Parathyroid adenoma (tissue), 2 donors: ENCODE measurements at regions not wholly inside any gene's neighbourhood (a gene's known extent, or its start where the extent isn't known, plus 50 kb on each side); places are given as distances from the start of the nearest gene placed in this dataset.

Experiments used
- H2AFZ ChIP-seq: fragments of 300-600 bp; sonication (generic); one replicate; pipeline ENCODE4 v1.7.0; 2017; ENCODE audit warnings: antibody characterized with exemption, mild to moderate bottlenecking
- H3K27ac ChIP-seq: fragments of 300-600 bp; sonication (generic); one replicate; pipeline ENCODE4 v1.7.0; 2017
- H3K27me3 ChIP-seq: fragments of 300-600 bp; sonication (generic); one replicate; pipeline ENCODE4 v1.7.0; 2017; ENCODE audit warnings: low read length; ENCODE audit not compliant: control insufficient read depth, insufficient read depth
- H3K36me3 ChIP-seq: fragments of 300-600 bp; sonication (generic); one replicate; pipeline ENCODE4 v1.7.0; 2017; ENCODE audit warnings: low read length; ENCODE audit not compliant: control insufficient read depth, insufficient read depth
- H3K4me1 ChIP-seq: fragments of 300-600 bp; sonication (generic); one replicate; pipeline ENCODE4 v1.7.0; 2017; ENCODE audit warnings: control low read depth
- H3K4me2 ChIP-seq: fragments of 300-600 bp; sonication (generic); one replicate; pipeline ENCODE4 v1.7.0; 2017; ENCODE audit warnings: low read length
- H3K4me3 ChIP-seq: fragments of 300-600 bp; sonication (generic); one replicate; pipeline ENCODE4 v1.7.0; 2017; ENCODE audit warnings: low read depth, low read length
- H3K79me2 ChIP-seq: fragments of 300-600 bp; sonication (generic); one replicate; pipeline ENCODE4 v1.7.0; 2017; ENCODE audit warnings: control low read depth
- H3K9ac ChIP-seq: fragments of 300-600 bp; sonication (generic); one replicate; pipeline ENCODE4 v1.7.0; 2017; ENCODE audit warnings: mild to moderate bottlenecking
- H3K9me3 ChIP-seq: fragments of 300-600 bp; sonication (generic); one replicate; pipeline ENCODE4 v1.7.0; 2017; ENCODE audit warnings: low read length; ENCODE audit not compliant: control insufficient read depth
- CTCF ChIP-seq: fragments of 300-600 bp; sonication (generic); IDR thresholded peaks from one replicate; pipeline ENCODE4 v1.7.0; 2017; ENCODE audit warnings: antibody characterized with exemption, mild to moderate bottlenecking
- donor health status: primary hyperparathyroidism.

DNA sequence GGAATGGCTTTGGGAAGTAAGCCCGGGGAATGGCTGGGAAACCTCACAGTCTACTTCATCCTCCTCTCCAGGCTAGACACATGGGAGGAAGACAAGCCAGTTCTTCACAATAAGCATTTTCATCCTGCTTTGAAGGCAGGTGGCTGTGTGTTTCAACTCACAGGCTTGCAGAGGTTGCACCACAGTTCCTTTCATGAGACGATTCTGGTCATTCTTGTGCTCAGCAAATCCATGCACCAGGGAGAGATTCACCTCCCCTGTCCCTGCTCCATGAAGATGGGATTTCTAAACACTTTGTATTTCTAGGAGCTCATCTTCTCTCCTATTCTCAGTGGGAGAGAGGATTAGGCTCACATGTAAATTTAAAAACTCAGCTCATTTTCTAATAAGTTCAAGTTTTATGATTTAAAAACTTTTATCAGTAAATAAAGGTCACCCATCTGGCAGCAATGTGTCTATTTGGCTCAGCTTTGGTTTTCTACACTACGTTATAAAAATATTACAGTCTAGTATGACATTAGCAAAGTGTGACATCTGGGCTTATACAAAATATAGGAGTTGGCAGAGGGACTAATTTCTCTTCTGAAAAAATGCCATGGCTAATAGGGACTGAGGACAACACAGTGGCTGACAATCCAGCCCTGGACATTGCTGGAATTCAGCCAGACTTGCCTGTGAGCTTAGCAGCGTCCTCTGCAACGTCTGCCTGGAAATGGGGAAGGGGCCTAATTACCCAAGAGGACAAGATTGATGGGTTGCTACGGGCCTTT, 283.2 kb upstream of the SLC10A2 start:
- TF ChIP-seq CTCF: no peak
- no peaks in the 10 kb centered on the region for H3K9me3 ChIP-seq
- H2AFZ ChIP-seq: no peak overlapping the region
- no peak overlapping the region for H3K27ac ChIP-seq
- no peaks in the 10 kb centered on the region for H3K4me1 ChIP-seq
- no peak overlapping the region for H3K9ac ChIP-seq
- no peaks in the 10 kb centered on the region for H3K79me2 ChIP-seq
- no peak overlapping the region for H3K4me2 ChIP-seq
- no peaks in the 10 kb centered on the region for H3K36me3 ChIP-seq
- no peaks in the 10 kb centered on the region for H3K27me3 ChIP-seq
- H3K4me3 ChIP-seq: no peak overlapping the region

DNA sequence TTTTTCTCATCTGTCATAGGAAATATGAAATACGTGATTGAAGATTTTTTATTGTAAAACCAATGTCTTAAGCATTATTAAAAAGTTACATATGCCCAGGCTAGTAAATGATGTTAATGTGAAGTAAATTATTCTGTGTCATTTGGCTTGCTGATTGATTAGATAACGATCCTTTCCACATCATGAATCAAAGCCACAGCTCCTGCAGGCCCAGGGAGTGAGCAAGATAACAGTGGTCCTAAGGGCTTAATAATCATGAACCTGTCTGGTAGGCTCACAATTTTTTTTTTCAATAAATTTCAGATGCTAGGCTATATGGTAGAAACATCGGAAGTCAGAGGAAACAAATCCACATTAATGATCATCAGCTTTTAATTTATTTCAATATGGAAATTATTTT, 269.0 kb upstream of the SLC10A2 start:
- H3K4me2 ChIP-seq: no peak overlapping the region
- H3K36me3 ChIP-seq: no peaks in the 10 kb centered on the region
- H3K4me1 ChIP-seq: no peaks in the 10 kb centered on the region
- no peaks in the 10 kb centered on the region for H3K27me3 ChIP-seq
- H3K9ac ChIP-seq: no peak overlapping the region
- no peak overlapping the region for H3K4me3 ChIP-seq
- H2AFZ ChIP-seq: no peak overlapping the region
- TF ChIP-seq CTCF: no peak
- no peak overlapping the region for H3K27ac ChIP-seq
- H3K9me3 ChIP-seq: no peaks in the 10 kb centered on the region
- no peaks in the 10 kb centered on the region for H3K79me2 ChIP-seq

GRCh38 chr13:103331924-103332323, 265.7 kb upstream of the SLC10A2 start:
- no peak overlapping the region for H3K9ac ChIP-seq
- no peaks in the 10 kb centered on the region for H3K9me3 ChIP-seq
- no peak overlapping the region for H2AFZ ChIP-seq
- H3K4me2 ChIP-seq: no peak overlapping the region
- H3K79me2 ChIP-seq: no peaks in the 10 kb centered on the region
- H3K27me3 ChIP-seq: no peaks in the 10 kb centered on the region
- no peaks in the 10 kb centered on the region for H3K36me3 ChIP-seq
- no peak overlapping the region for H3K4me3 ChIP-seq
- H3K4me1 ChIP-seq: no peaks in the 10 kb centered on the region
- no peak for TF ChIP-seq CTCF
- H3K27ac ChIP-seq: no peak overlapping the region

- Histone ChIP-seq H3K9me3 (no peaks in the 10 kb centered on the region), H3K79me2 (no peaks in the 10 kb centered on the region), H3K4me2 (no peak overlapping the region), H3K4me3 (no peak overlapping the region), H3K36me3 (no peaks in the 10 kb centered on the region), H3K9ac (no peak overlapping the region), H3K4me1 (no peaks in the 10 kb centered on the region), H2AFZ (no peak overlapping the region), H3K27me3 (no peaks in the 10 kb centered on the region), H3K27ac (no peak overlapping the region)
- no peak for TF ChIP-seq CTCF
Observed at GRCh38 chr13:103328899-103329298, 262.7 kb upstream of the SLC10A2 start.

DNA sequence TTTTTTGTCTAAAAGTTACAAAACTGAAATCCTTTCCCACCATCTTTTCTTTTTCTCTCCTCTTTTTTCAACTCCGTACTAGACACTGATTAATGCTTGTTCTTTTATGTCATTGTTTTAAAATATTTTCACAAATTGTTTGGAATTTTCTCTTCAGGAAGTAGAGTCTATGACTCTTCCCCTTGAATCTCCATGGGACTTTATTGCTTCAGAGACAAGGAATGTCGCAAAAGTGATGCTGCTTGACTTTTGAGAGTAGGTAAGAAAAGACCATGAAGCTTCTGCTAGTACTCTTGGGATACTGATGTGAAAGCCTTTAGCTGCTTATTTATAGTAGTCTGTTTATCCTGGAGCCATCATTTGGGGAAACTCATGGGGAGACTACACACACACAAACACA, 260.1 kb upstream of the SLC10A2 start:
- Histone ChIP-seq H3K36me3 (no peaks in the 10 kb centered on the region), H3K4me2 (no peak overlapping the region), H3K9me3 (no peaks in the 10 kb centered on the region), H3K27ac (no peak overlapping the region), H3K9ac (no peak overlapping the region), H3K4me1 (no peaks in the 10 kb centered on the region), H3K79me2 (no peaks in the 10 kb centered on the region), H3K4me3 (no peak overlapping the region), H3K27me3 (no peaks in the 10 kb centered on the region), H2AFZ (no peak overlapping the region)
- TF ChIP-seq CTCF: no peak
